GM12874 (cell line): ENCODE measurements at regions not wholly inside any gene's neighbourhood (a gene's known extent, or its start where the extent isn't known, plus 50 kb on each side); places are given as distances from the start of the nearest gene placed in this dataset.

Experiments
- CTCF ChIP-seq: IDR thresholded peaks from 2 replicates; pipeline ENCODE4 v1.5.1; 2011; ENCODE audit warnings: low read depth, mild to moderate bottlenecking, control low read depth, low read length, moderate library complexity; ENCODE audit not compliant: insufficient read depth

GRCh38 chr14:71709076-71709475 lies 223.2 kb upstream of the RGS6 start:
- TF ChIP-seq CTCF: no peak

DNA sequence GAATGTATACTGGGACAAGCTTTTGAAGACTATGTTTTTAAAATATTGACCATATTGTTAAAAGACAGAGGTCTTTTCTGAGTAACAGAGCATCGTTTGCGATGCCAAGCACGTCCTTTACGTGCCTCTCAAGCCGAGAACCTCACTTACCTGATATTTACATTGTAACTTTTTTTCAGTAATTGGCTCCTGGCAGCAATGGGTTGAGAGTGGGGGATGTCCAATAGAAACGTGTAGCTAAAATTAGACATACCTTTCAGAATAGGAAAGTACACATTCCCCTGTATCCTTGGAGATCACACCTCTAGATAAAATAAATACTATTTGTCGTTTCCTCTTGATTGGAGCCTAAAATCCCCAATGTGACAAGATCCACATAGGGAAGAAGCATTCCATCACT lies 222.2 kb upstream of the RGS6 start:
- TF ChIP-seq CTCF: no peak

GRCh38 chr14:71711125-71711524 lies 221.1 kb upstream of the RGS6 start:
- no peak for TF ChIP-seq CTCF

DNA sequence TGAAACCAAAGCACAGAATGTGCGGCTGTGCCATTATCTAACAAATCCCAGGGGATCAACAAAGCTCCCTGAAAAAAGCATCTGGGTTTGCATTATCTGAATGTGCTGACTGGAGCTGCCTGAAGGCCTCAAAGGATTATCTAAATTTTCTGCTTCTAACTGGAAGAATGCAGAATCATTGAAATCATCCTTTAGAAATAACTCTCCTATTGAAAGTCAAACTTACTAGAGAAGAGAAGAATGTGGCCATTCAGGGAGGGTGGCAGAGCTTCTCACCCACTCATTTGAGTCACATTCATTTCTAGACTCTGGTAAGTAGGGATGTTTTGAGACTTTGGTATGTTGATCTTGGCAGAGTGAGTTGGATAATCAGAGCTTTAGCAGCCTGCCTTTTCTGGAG lies 220.6 kb upstream of the RGS6 start:
- TF ChIP-seq CTCF: no peak

GRCh38 chr14:71712478-71712877 lies 219.8 kb upstream of the RGS6 start:
- no peak for TF ChIP-seq CTCF

GRCh38 chr14:71713016-71713415 lies 219.2 kb upstream of the RGS6 start:
- TF ChIP-seq CTCF: no peak

DNA sequence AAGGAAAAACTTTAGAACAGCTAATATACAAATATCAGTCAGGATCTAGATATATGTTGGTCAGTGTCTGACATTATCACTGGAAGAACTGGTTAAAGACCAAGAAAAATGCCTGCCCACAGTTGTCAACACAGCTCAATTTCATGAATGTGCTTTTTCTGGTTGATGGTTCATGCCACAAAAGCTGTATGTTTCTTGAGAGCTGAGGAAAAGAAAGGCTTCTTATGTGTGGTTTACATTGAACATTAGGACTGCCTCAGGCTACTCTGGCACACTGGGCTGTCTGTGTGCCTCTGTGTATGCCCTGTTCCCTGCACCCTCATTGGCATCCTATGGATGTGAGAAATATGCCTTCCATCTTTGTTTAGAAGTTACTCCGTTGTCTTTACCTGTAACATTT lies 218.8 kb upstream of the RGS6 start:
- no peak for TF ChIP-seq CTCF

- TF ChIP-seq CTCF: no peak
Observed at GRCh38 chr14:71714225-71714624, 218.0 kb upstream of the RGS6 start.
